ENCODE measurements at regions not wholly inside any gene's neighbourhood (a gene's known extent, or its start where the extent isn't known, plus 50 kb on each side); places are given as distances from the start of the nearest gene placed in this dataset.

DNA sequence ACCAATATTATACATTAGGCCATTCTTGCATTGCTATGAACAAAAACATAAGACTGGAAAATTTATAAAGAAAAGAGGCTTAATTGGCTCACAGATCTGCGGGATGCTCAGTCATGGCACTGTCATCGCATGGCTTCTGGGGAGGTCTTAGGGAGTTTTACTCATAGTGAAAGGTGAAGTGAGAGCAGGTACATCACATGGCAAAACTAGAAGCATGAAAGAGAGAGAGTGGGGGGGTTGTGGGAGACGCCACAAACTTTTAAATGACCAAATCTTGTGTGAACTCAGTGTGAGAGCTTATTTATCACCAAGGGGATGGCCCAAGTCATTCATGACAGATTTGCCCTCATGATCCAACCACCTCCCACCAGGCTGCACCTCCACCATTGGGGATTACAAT lies 398.3 kb upstream of the EDIL3 start:
- Histone ChIP-seq H2AFZ (ENCODE audit: insufficient read depth, low read length, poor library complexity) (no peak overlapping the region), H3K14ac (ENCODE audit: low read length) (no peak overlapping the region), H3K9me3 (ENCODE audit: insufficient read depth, low read depth, low read length) (peaks cover 2% of the 10 kb centered on the region), H4K12ac (ENCODE audit: low read depth, low read length) (no peak overlapping the region), H2BK12ac (ENCODE audit: low read length) (no peak overlapping the region), H4K91ac (ENCODE audit: low read depth, low read length) (no peak overlapping the region), H3K4me2 (ENCODE audit: low read length) (no peak overlapping the region), H3K4ac (ENCODE audit: low read depth, low read length) (no peak overlapping the region), H2BK120ac (ENCODE audit: insufficient read depth, low read length, poor library complexity) (no peak overlapping the region), H3K79me2 (ENCODE audit: control insufficient read depth, insufficient read depth, low read length, poor library complexity) (no peaks in the 10 kb centered on the region), H3K27me3 (ENCODE audit: insufficient read depth, low read length) (no peaks in the 10 kb centered on the region), H3K4me1 (ENCODE audit: control insufficient read depth in 1 of 2, insufficient read depth in 2 of 2, low read length in 2 of 2) (no peaks in the 10 kb centered on the region), H3K79me1 (ENCODE audit: low read length) (no peaks in the 10 kb centered on the region), H3K18ac (ENCODE audit: low read length) (no peak overlapping the region), H3K36me3 (ENCODE audit: control insufficient read depth in 1 of 2, insufficient read depth in 2 of 2, low read length in 2 of 2) (no peaks in the 10 kb centered on the region), H3K4me3 (ENCODE audit: low read depth, low read length) (no peak overlapping the region), H2AK5ac (ENCODE audit: low read length) (no peak overlapping the region), H3K27ac (ENCODE audit: low read depth, low read length) (no peak overlapping the region), H2BK5ac (ENCODE audit: low read depth, low read length, poor library complexity) (no peak overlapping the region), H3K9ac (ENCODE audit: low read length) (peak overlapping the region; percentile 43), H4K8ac (ENCODE audit: low read depth, low read length) (no peak overlapping the region), H3K23ac (ENCODE audit: low read length) (no peak overlapping the region)
- DNase-seq, result no peak
- no CpG with 5 or more reads among the region's 3 CpGs for WGBS (ENCODE audit: extremely low coverage, insufficient coverage, insufficient read length)

DNA sequence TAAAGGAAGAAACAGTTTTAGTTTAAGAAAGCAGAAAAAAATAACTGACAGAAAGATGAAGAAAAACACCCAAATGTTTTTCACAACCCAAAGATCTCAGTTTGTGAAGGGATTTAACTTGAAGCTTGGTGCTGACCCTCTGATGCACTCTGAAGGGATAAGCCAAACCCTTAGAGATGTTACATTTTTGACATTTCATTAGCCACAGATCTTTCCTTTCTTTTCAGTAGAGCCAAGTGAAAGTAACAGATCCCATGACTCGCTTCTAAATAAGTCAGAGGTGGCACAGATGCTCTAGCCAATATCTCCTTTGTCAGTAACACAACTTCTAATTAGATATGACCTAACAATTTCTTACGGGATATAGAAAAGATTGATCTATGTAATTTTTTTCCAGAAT lies 394.5 kb upstream of the EDIL3 start:
- Histone ChIP-seq H3K9ac (ENCODE audit: low read length) (no peak overlapping the region), H2AFZ (ENCODE audit: insufficient read depth, low read length, poor library complexity) (no peak overlapping the region), H3K27me3 (ENCODE audit: insufficient read depth, low read length) (no peaks in the 10 kb centered on the region), H3K23ac (ENCODE audit: low read length) (no peak overlapping the region), H3K27ac (ENCODE audit: low read depth, low read length) (no peak overlapping the region), H3K4me2 (ENCODE audit: low read length) (no peak overlapping the region), H3K9me3 (ENCODE audit: insufficient read depth, low read depth, low read length) (peaks cover 2% of the 10 kb centered on the region), H2BK120ac (ENCODE audit: insufficient read depth, low read length, poor library complexity) (no peak overlapping the region), H4K12ac (ENCODE audit: low read depth, low read length) (no peak overlapping the region), H4K91ac (ENCODE audit: low read depth, low read length) (no peak overlapping the region), H2AK5ac (ENCODE audit: low read length) (no peak overlapping the region), H2BK5ac (ENCODE audit: low read depth, low read length, poor library complexity) (no peak overlapping the region), H3K4ac (ENCODE audit: low read depth, low read length) (no peak overlapping the region), H4K8ac (ENCODE audit: low read depth, low read length) (no peak overlapping the region), H3K14ac (ENCODE audit: low read length) (no peak overlapping the region), H2BK12ac (ENCODE audit: low read length) (no peak overlapping the region), H3K4me3 (ENCODE audit: low read depth, low read length) (no peak overlapping the region), H3K18ac (ENCODE audit: low read length) (no peak overlapping the region), H3K79me2 (ENCODE audit: control insufficient read depth, insufficient read depth, low read length, poor library complexity) (no peaks in the 10 kb centered on the region), H3K79me1 (ENCODE audit: low read length) (no peaks in the 10 kb centered on the region), H3K4me1 (ENCODE audit: control insufficient read depth in 1 of 2, insufficient read depth in 2 of 2, low read length in 2 of 2) (no peaks in the 10 kb centered on the region), H3K36me3 (ENCODE audit: control insufficient read depth in 1 of 2, insufficient read depth in 2 of 2, low read length in 2 of 2) (no peaks in the 10 kb centered on the region)
- DNase-seq, result no peak
- WGBS (ENCODE audit: extremely low coverage, insufficient coverage, insufficient read length), result no CpG with 5 or more reads among the region's 2 CpGs

DNA sequence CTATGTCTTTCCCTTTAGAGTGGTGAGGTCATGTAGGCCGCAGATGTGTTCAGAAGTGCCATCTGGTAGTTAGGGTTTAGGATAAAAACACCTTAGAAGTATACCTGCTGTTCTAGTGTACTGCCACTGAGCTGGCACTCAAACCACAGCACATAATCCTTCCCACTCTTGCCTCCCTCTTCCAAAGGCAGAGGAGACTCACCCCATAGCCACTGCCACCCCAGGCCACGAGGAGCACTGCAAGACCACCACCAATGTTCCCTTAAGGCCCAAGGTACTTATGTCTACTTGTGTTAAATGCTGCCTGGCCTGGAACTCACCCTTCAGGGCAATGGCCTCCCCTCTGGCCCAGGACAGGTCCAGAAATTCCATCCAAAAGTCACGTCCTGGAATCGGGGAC lies 379.5 kb upstream of the EDIL3 start:
- Histone ChIP-seq H3K4me1 (ENCODE audit: control insufficient read depth in 1 of 2, insufficient read depth in 2 of 2, low read length in 2 of 2) (no peaks in the 10 kb centered on the region), H4K12ac (ENCODE audit: low read depth, low read length) (no peak overlapping the region), H3K18ac (ENCODE audit: low read length) (no peak overlapping the region), H3K4me2 (ENCODE audit: low read length) (no peak overlapping the region), H3K23ac (ENCODE audit: low read length) (no peak overlapping the region), H3K9me3 (ENCODE audit: insufficient read depth, low read depth, low read length) (no peaks in the 10 kb centered on the region), H3K79me1 (ENCODE audit: low read length) (no peaks in the 10 kb centered on the region), H3K27ac (ENCODE audit: low read depth, low read length) (no peak overlapping the region), H2BK5ac (ENCODE audit: low read depth, low read length, poor library complexity) (no peak overlapping the region), H2BK12ac (ENCODE audit: low read length) (no peak overlapping the region), H3K9ac (ENCODE audit: low read length) (no peak overlapping the region), H3K4ac (ENCODE audit: low read depth, low read length) (no peak overlapping the region), H4K91ac (ENCODE audit: low read depth, low read length) (no peak overlapping the region), H3K27me3 (ENCODE audit: insufficient read depth, low read length) (no peaks in the 10 kb centered on the region), H3K14ac (ENCODE audit: low read length) (no peak overlapping the region), H4K8ac (ENCODE audit: low read depth, low read length) (no peak overlapping the region), H2AFZ (ENCODE audit: insufficient read depth, low read length, poor library complexity) (no peak overlapping the region), H2BK120ac (ENCODE audit: insufficient read depth, low read length, poor library complexity) (no peak overlapping the region), H3K4me3 (ENCODE audit: low read depth, low read length) (no peak overlapping the region), H2AK5ac (ENCODE audit: low read length) (no peak overlapping the region), H3K79me2 (ENCODE audit: control insufficient read depth, insufficient read depth, low read length, poor library complexity) (no peaks in the 10 kb centered on the region), H3K36me3 (ENCODE audit: control insufficient read depth in 1 of 2, insufficient read depth in 2 of 2, low read length in 2 of 2) (no peaks in the 10 kb centered on the region)
- no peak for DNase-seq
- no CpG with 5 or more reads among the region's 4 CpGs for WGBS (ENCODE audit: extremely low coverage, insufficient coverage, insufficient read length)

DNA sequence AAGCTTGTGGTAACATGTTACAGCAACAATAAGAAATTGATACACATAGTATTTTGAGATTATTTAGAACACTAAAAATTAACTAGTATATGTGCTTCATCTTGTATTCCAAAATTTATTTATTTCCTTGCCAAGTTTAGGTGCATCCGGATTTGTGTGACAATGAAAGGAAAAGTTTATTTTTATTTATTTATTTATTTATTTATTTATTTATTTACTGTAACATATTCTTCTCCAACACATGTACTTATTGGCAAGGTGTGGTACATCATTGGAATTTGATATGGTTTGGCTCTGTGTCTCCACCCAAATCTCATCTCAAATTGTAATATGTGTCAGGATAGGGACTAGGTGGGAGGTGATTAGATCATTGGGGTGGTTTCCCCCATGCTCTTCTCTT lies 373.3 kb upstream of the EDIL3 start:
- Histone ChIP-seq H3K14ac (ENCODE audit: low read length) (no peak overlapping the region), H3K79me2 (ENCODE audit: control insufficient read depth, insufficient read depth, low read length, poor library complexity) (no peaks in the 10 kb centered on the region), H2BK120ac (ENCODE audit: insufficient read depth, low read length, poor library complexity) (no peak overlapping the region), H3K9ac (ENCODE audit: low read length) (no peak overlapping the region), H3K23ac (ENCODE audit: low read length) (no peak overlapping the region), H4K8ac (ENCODE audit: low read depth, low read length) (no peak overlapping the region), H3K27ac (ENCODE audit: low read depth, low read length) (no peak overlapping the region), H2AK5ac (ENCODE audit: low read length) (no peak overlapping the region), H4K91ac (ENCODE audit: low read depth, low read length) (no peak overlapping the region), H4K12ac (ENCODE audit: low read depth, low read length) (no peak overlapping the region), H3K27me3 (ENCODE audit: insufficient read depth, low read length) (no peaks in the 10 kb centered on the region), H3K36me3 (ENCODE audit: control insufficient read depth in 1 of 2, insufficient read depth in 2 of 2, low read length in 2 of 2) (no peaks in the 10 kb centered on the region), H2AFZ (ENCODE audit: insufficient read depth, low read length, poor library complexity) (no peak overlapping the region), H3K4me2 (ENCODE audit: low read length) (no peak overlapping the region), H3K18ac (ENCODE audit: low read length) (no peak overlapping the region), H3K79me1 (ENCODE audit: low read length) (no peaks in the 10 kb centered on the region), H3K4me1 (ENCODE audit: control insufficient read depth in 1 of 2, insufficient read depth in 2 of 2, low read length in 2 of 2) (no peaks in the 10 kb centered on the region), H2BK12ac (ENCODE audit: low read length) (no peak overlapping the region), H3K4ac (ENCODE audit: low read depth, low read length) (no peak overlapping the region), H3K4me3 (ENCODE audit: low read depth, low read length) (no peak overlapping the region), H3K9me3 (ENCODE audit: insufficient read depth, low read depth, low read length) (no peaks in the 10 kb centered on the region), H2BK5ac (ENCODE audit: low read depth, low read length, poor library complexity) (no peak overlapping the region)
- WGBS (ENCODE audit: extremely low coverage, insufficient coverage, insufficient read length), result no CpG with 5 or more reads among the region's 1 CpG
- no peak for DNase-seq

Measured in trophoblast cell (in vitro differentiated cells and primary cell).